Glomerular endothelial cell (primary cell): ENCODE measurements at regions not wholly inside any gene's neighbourhood (a gene's known extent, or its start where the extent isn't known, plus 50 kb on each side); places are given as distances from the start of the nearest gene placed in this dataset.
"Not testable (repeated sequence)": the region's sequence is repeated elsewhere in the genome, so short reads cannot be mapped to it uniquely, and the experiment has no call there.

Experiments used
- DNase-seq: peaks from one replicate; pipeline ENCODE4 v3.0.0-alpha.2; 2011; ENCODE audit warnings: low read depth, low spot score; ENCODE audit errors: extremely low read depth

- not testable (repeated sequence) for DNase-seq
Measured at GRCh38 chr11:3583476-3583875, 58.3 kb downstream of the ART5 start.

GRCh38 chr11:3581389-3581725 lies 60.4 kb downstream of the ART5 start:
- not testable (repeated sequence) for DNase-seq

GRCh38 chr11:3580487-3581388 lies 61.1 kb downstream of the ART5 start:
- not testable (repeated sequence) for DNase-seq

- not testable (repeated sequence) for DNase-seq
Measured at GRCh38 chr11:3579600-3580459, 62.0 kb downstream of the ART5 start.

GRCh38 chr11:3576066-3576604 lies 65.7 kb downstream of the ART5 start:
- DNase-seq, result not testable (repeated sequence)

GRCh38 chr11:3572976-3573647 lies 68.7 kb downstream of the ART5 start:
- not testable (repeated sequence) for DNase-seq

- DNase-seq, result not testable (repeated sequence)
Measured at GRCh38 chr11:3571752-3572151, 70.0 kb downstream of the ART5 start.

- DNase-seq, result not testable (repeated sequence)
Measured at GRCh38 chr11:3565838-3566237, 76.0 kb downstream of the ART5 start.

- DNase-seq, result not testable (repeated sequence)
Measured at GRCh38 chr11:3564383-3564782, 77.4 kb downstream of the ART5 start.

GRCh38 chr11:3554621-3555020 lies 87.2 kb downstream of the ART5 start:
- not testable (repeated sequence) for DNase-seq

GRCh38 chr11:3544990-3545389 lies 96.8 kb downstream of the ART5 start:
- not testable (repeated sequence) for DNase-seq

GRCh38 chr11:3538220-3538619 lies 103.6 kb downstream of the ART5 start:
- DNase-seq, result not testable (repeated sequence)

GRCh38 chr11:3537254-3537653 lies 104.5 kb downstream of the ART5 start:
- not testable (repeated sequence) for DNase-seq

GRCh38 chr11:3532958-3533357 lies 108.8 kb downstream of the ART5 start:
- DNase-seq, result not testable (repeated sequence)

- not testable (repeated sequence) for DNase-seq
Measured at GRCh38 chr11:3531280-3531679, 110.5 kb downstream of the ART5 start.

GRCh38 chr11:3523567-3523966 lies 118.2 kb downstream of the ART5 start:
- DNase-seq, result not testable (repeated sequence)

GRCh38 chr11:3520905-3521304 lies 120.9 kb downstream of the ART5 start:
- not testable (repeated sequence) for DNase-seq

- DNase-seq, result not testable (repeated sequence)
Measured at GRCh38 chr11:3519841-3520240, 122.0 kb downstream of the ART5 start.

GRCh38 chr11:3516934-3517567 lies 124.7 kb downstream of the ART5 start:
- DNase-seq, result not testable (repeated sequence)

- not testable (repeated sequence) for DNase-seq
Measured at GRCh38 chr11:3516345-3516933, 125.4 kb downstream of the ART5 start.
